SK-N-SH (cell line): ENCODE measurements at regions not wholly inside any gene's neighbourhood (a gene's known extent, or its start where the extent isn't known, plus 50 kb on each side); places are given as distances from the start of the nearest gene placed in this dataset.

Experiments used
- CTCF ChIA-PET: fragments of 300-600, 350-600 bp; formaldehyde crosslinking; extraction: SDS; loops from one replicate; lab custom pipeline; 2021; lab: Yijun Ruan, JAX
- POLR2A ChIA-PET: fragments of 350-600 bp; sonication (Branson Sonifier 250); formaldehyde crosslinking; extraction: SDS; loops from one replicate; lab custom pipeline; 2020; ENCODE audit warnings: antibody characterized with exemption, inconsistent platforms; lab: Yijun Ruan, JAX
- DNase-seq: peaks from one replicate; pipeline ENCODE4 v3.0.0; 2012
- H2AFZ ChIP-seq: fragments of 200-600 bp; sonication (generic); 2 replicates; pipeline ENCODE4 v1.8.1; 2016; ENCODE audit warnings: antibody characterized with exemption, mild to moderate bottlenecking, low read depth
- H3F3A ChIP-seq: fragments of 200-600 bp; sonication (generic); replicated peaks from 2 replicates; pipeline ENCODE3; 2016; ENCODE audit warnings: antibody characterized with exemption, mild to moderate bottlenecking; ENCODE audit not compliant: insufficient read depth
- H3K27ac ChIP-seq, 2 experiments: fragments of 200-500 bp in 1 of 2; fragments of 200-600 bp in 1 of 2; sonication (Bioruptor generic) in 1 of 2; sonication (generic), shearing (Covaris generic) in 1 of 2; 2 replicates each; pipeline versions ENCODE4 v1.5.1 to v1.6.1; 2014 to 2016; ENCODE audit warnings: low read depth in 2 of 2, inconsistent platforms in 1 of 2, low read length in 1 of 2, mild to moderate bottlenecking in 1 of 2, mixed read lengths in 1 of 2
- H3K27me3 ChIP-seq: fragments of 200-600 bp; sonication (generic), shearing (Covaris generic); 2 replicates; pipeline ENCODE4 v1.6.1; 2016; ENCODE audit warnings: mixed run types; ENCODE audit not compliant: insufficient read depth
- H3K36me3 ChIP-seq, 2 experiments: fragments of 200-500 bp in 1 of 2; fragments of 200-600 bp in 1 of 2; sonication (Bioruptor generic) in 1 of 2; sonication (generic) in 1 of 2; replicated peaks in 1 of 2; 2 replicates each; pipeline versions ENCODE3 to v1.5.1; 2014 to 2016; ENCODE audit warnings: low read length in 1 of 2, mild to moderate bottlenecking in 1 of 2; ENCODE audit not compliant: insufficient read depth in 2 of 2, control insufficient read depth in 1 of 2
- H3K4me1 ChIP-seq, 2 experiments: fragments of 200-500 bp in 1 of 2; fragments of 200-600 bp in 1 of 2; sonication (Bioruptor generic) in 1 of 2; sonication (generic), shearing (Covaris generic) in 1 of 2; 2 replicates each; pipeline versions ENCODE4 v1.5.1 to v1.6.1; 2014 to 2016; ENCODE audit warnings: low read depth in 1 of 2, low read length in 1 of 2, mixed run types in 1 of 2; ENCODE audit not compliant: insufficient read depth in 2 of 2, control insufficient read depth in 1 of 2
- H3K4me2 ChIP-seq: fragments of 200-600 bp; sonication (generic), shearing (Covaris generic); 2 replicates; pipeline ENCODE4 v1.6.1; 2017; ENCODE audit warnings: mixed run types
- H3K4me3 ChIP-seq, 2 experiments: fragments of 200-500 bp in 1 of 2; fragments of 200-600 bp in 1 of 2; sonication (Bioruptor generic) in 1 of 2; sonication (generic), shearing (Covaris generic) in 1 of 2; 2 replicates each; pipeline versions ENCODE4 v1.5.1 to v1.8.1; 2014 to 2016; ENCODE audit warnings: low read depth in 2 of 2, inconsistent platforms in 1 of 2, low read length in 1 of 2, mild to moderate bottlenecking in 1 of 2, mixed read lengths in 1 of 2, moderate library complexity in 1 of 2
- H3K79me2 ChIP-seq: fragments of 200-600 bp; sonication (generic); 2 replicates; pipeline ENCODE4 v1.8.1; 2017; ENCODE audit warnings: mild to moderate bottlenecking; ENCODE audit not compliant: insufficient read depth
- H3K9ac ChIP-seq: fragments of 200-600 bp; sonication (generic); 2 replicates; pipeline ENCODE4 v1.6.1; 2017; ENCODE audit warnings: mixed run types
- H3K9me2 ChIP-seq: fragments of 200-600 bp; sonication (generic); 2 replicates; pipeline ENCODE4 v1.6.1; 2017; ENCODE audit warnings: mixed run types
- H3K9me3 ChIP-seq: fragments of 200-600 bp; sonication (generic); 2 replicates; pipeline ENCODE4 v1.6.1; 2017; ENCODE audit warnings: mixed run types, mild to moderate bottlenecking, moderate library complexity
- H4K20me1 ChIP-seq: fragments of 200-600 bp; sonication (generic); 2 replicates; pipeline ENCODE4 v1.6.1; 2017; ENCODE audit warnings: mild to moderate bottlenecking, mixed run types; ENCODE audit not compliant: insufficient read depth
- CTCF ChIP-seq: fragments of 200-600 bp; sonication (generic); IDR thresholded peaks from 2 replicates; pipeline ENCODE4 v1.6.1; 2017; ENCODE audit warnings: antibody characterized with exemption, mild to moderate bottlenecking, moderate library complexity
- ELF1 ChIP-seq: IDR thresholded peaks from 2 replicates; pipeline ENCODE4 v1.4.0; 2012
- EZH2phosphoT487 ChIP-seq: fragments of 200-600 bp; sonication (generic); IDR thresholded peaks from 2 replicates; pipeline ENCODE4 v1.6.1; 2017; ENCODE audit warnings: low read depth, mixed run types, mild to moderate bottlenecking, antibody characterized with exemption, moderate library complexity, borderline replicate concordance
- FOSL2 ChIP-seq: IDR thresholded peaks from 2 replicates; pipeline ENCODE4 v1.4.0; 2012; ENCODE audit warnings: low read depth, mild to moderate bottlenecking, moderate library complexity, borderline replicate concordance
- FOXJ3 ChIP-seq: sonication (generic); formaldehyde crosslinking; IDR thresholded peaks from 2 replicates; pipeline ENCODE4 v1.5.1; 2020; ENCODE audit warnings: mild to moderate bottlenecking, missing genetic modification reagents
- FOXM1 ChIP-seq: IDR thresholded peaks from 2 replicates; pipeline ENCODE4 v1.4.0; 2012; ENCODE audit warnings: low read depth, mild to moderate bottlenecking
- GABPA ChIP-seq: IDR thresholded peaks from 2 replicates; pipeline ENCODE4 v1.4.0; 2012; ENCODE audit warnings: low read depth, mild to moderate bottlenecking
- IRF3 ChIP-seq: fragments of 150-350 bp; IDR thresholded peaks from 2 replicates; pipeline ENCODE4 v1.6.1; 2016; ENCODE audit warnings: mild to moderate bottlenecking, low read depth, low read length
- JUND ChIP-seq: IDR thresholded peaks from 2 replicates; pipeline ENCODE4 v1.4.0; 2012
- MEF2A ChIP-seq: IDR thresholded peaks from 2 replicates; pipeline ENCODE4 v1.4.0; 2012; ENCODE audit warnings: low read depth, borderline replicate concordance
- MXI1 ChIP-seq: IDR thresholded peaks from 2 replicates; pipeline ENCODE4 v1.6.1; 2012; ENCODE audit warnings: mild to moderate bottlenecking, low read depth, low read length, improper control_type of control experiment
- NRF1 ChIP-seq: IDR thresholded peaks from 2 replicates; pipeline ENCODE4 v1.6.1; 2012; ENCODE audit warnings: low read depth, mild to moderate bottlenecking, low read length
- POLR2AphosphoS5 ChIP-seq: IDR thresholded peaks from 2 replicates; pipeline ENCODE4 v1.6.1; 2012; ENCODE audit warnings: low read depth, low read length
- RAD21 ChIP-seq: IDR thresholded peaks from 2 replicates; pipeline ENCODE4 v1.6.1; 2012; ENCODE audit warnings: mild to moderate bottlenecking, low read length
- REST ChIP-seq: IDR thresholded peaks from 2 replicates; pipeline ENCODE4 v1.6.1; 2012; ENCODE audit warnings: mild to moderate bottlenecking, low read depth, low read length, moderate library complexity
- RFX5 ChIP-seq: IDR thresholded peaks from 2 replicates; pipeline ENCODE4 v1.6.1; 2012; ENCODE audit warnings: mild to moderate bottlenecking, improper control_type of control experiment, low read length
- RXRA ChIP-seq: IDR thresholded peaks from 2 replicates; pipeline ENCODE4 v1.4.0; 2012; ENCODE audit warnings: low read depth, mild to moderate bottlenecking, borderline replicate concordance
- SMC3 ChIP-seq: IDR thresholded peaks from 2 replicates; pipeline ENCODE4 v1.6.1; 2012; ENCODE audit warnings: low read depth, low read length, improper control_type of control experiment
- USF2 ChIP-seq: fragments of 150-350 bp; IDR thresholded peaks from 2 replicates; pipeline ENCODE4 v1.6.1; 2017; ENCODE audit warnings: antibody characterized with exemption, low read length, low read depth, borderline replicate concordance
- ZBTB33 ChIP-seq: IDR thresholded peaks from 2 replicates; pipeline ENCODE4 v1.4.0; 2012; ENCODE audit warnings: low read depth, borderline replicate concordance
- WGBS: methylation state at CpG from one replicate; pipeline ENCODE4 v1.1.6; 2017; ENCODE audit warnings: low lambda C conversion rate; 5-methylcytosine and 5-hydroxymethylcytosine counted together

- H3K27ac ChIP-seq: no peak overlapping the region
- H4K20me1 ChIP-seq: no peaks in the 10 kb centered on the region
- ChIA-PET POLR2A (no interaction called here), CTCF (no interaction called here)
- no peak for TF ChIP-seq IRF3
- TF ChIP-seq SMC3: no peak
- TF ChIP-seq POLR2AphosphoS5: no peak
- no peak for TF ChIP-seq FOXM1
- no peak for TF ChIP-seq ELF1
- no peak for TF ChIP-seq USF2
- TF ChIP-seq MXI1: no peak
- no peak for TF ChIP-seq JUND
- TF ChIP-seq GABPA: no peak
- no peak for TF ChIP-seq FOXJ3 (CRISPR knock-in tag)
- TF ChIP-seq RXRA: no peak
- TF ChIP-seq RFX5: no peak
- no peak for TF ChIP-seq RAD21
- TF ChIP-seq MEF2A: no peak
- TF ChIP-seq FOSL2: no peak
- TF ChIP-seq REST: no peak
- no peak for TF ChIP-seq CTCF
- TF ChIP-seq EZH2phosphoT487: no peak
- TF ChIP-seq ZBTB33: no peak
- no peak for TF ChIP-seq NRF1
- no peak overlapping the region for H3K9ac ChIP-seq
- no peaks in the 10 kb centered on the region; a peak in 1 of 4 replicates for H3K4me1 ChIP-seq
- H3K4me3 ChIP-seq: no peak overlapping the region
- DNase-seq: no peak
- H3K4me2 ChIP-seq: no peak overlapping the region
- no peaks in the 10 kb centered on the region for H3K36me3 ChIP-seq
- H3K79me2 ChIP-seq: no peaks in the 10 kb centered on the region
- no peak overlapping the region for H2AFZ ChIP-seq
- no peaks in the 10 kb centered on the region for H3K9me2 ChIP-seq
- WGBS: 9% methylated on average over 1 of the region's 1 CpG
- no peaks in the 10 kb centered on the region for H3K9me3 ChIP-seq
- no peaks in the 10 kb centered on the region for H3F3A ChIP-seq
- H3K27me3 ChIP-seq: no peaks in the 10 kb centered on the region
Observed at GRCh38 chr4:30619679-30620078, 100.5 kb upstream of the PCDH7 start.
